Hepatocyte (in vitro differentiated cells): ENCODE measurements at regions not wholly inside any gene's neighbourhood (a gene's known extent, or its start where the extent isn't known, plus 50 kb on each side); places are given as distances from the start of the nearest gene placed in this dataset.

ENCODE experiments used
- DNase-seq: peaks from one replicate; pipeline ENCODE4 v3.0.0-alpha.2; 2016; ENCODE audit warnings: low spot score
- H2AFZ ChIP-seq: fragments of 200-600 bp; sonication (generic); 2 replicates; pipeline ENCODE4 v1.6.0; 2016; ENCODE audit warnings: antibody characterized with exemption, mild to moderate bottlenecking
- H3K27ac ChIP-seq: fragments of 200-600 bp; sonication (generic); 2 replicates; pipeline ENCODE4 v1.5.1; 2016; ENCODE audit warnings: mild to moderate bottlenecking
- H3K27me3 ChIP-seq: fragments of 200-600 bp; sonication (generic); 2 replicates; pipeline ENCODE4 v1.6.1; 2016
- H3K36me3 ChIP-seq: fragments of 200-600 bp; sonication (generic); replicated peaks from 2 replicates; pipeline ENCODE4 v1.5.1; 2016; ENCODE audit warnings: low read depth; ENCODE audit not compliant: insufficient read depth
- H3K4me1 ChIP-seq: fragments of 200-600 bp; sonication (generic); 2 replicates; pipeline ENCODE4 v1.5.1; 2016; ENCODE audit warnings: mild to moderate bottlenecking, moderate library complexity; ENCODE audit not compliant: insufficient read depth
- H3K4me2 ChIP-seq: fragments of 200-600 bp; sonication (generic); 2 replicates; pipeline ENCODE4 v1.6.0; 2016
- H3K4me3 ChIP-seq: fragments of 200-600 bp; sonication (generic); 2 replicates; pipeline ENCODE4 v1.5.1; 2016; ENCODE audit warnings: mild to moderate bottlenecking
- H3K79me2 ChIP-seq: fragments of 200-600 bp; sonication (generic); 2 replicates; pipeline ENCODE4 v1.6.0; 2017; ENCODE audit warnings: mild to moderate bottlenecking
- H3K9me2 ChIP-seq: fragments of 200-600 bp; sonication (generic); replicated peaks from 2 replicates; pipeline ENCODE4 v1.6.0; 2017; ENCODE audit warnings: mild to moderate bottlenecking; ENCODE audit not compliant: insufficient read depth
- H3K9me3 ChIP-seq: fragments of 200-600 bp; sonication (generic); 2 replicates; pipeline ENCODE4 v1.5.1; 2016; ENCODE audit warnings: low read depth, mild to moderate bottlenecking
- H4K20me1 ChIP-seq: fragments of 200-600 bp; sonication (generic); 2 replicates; pipeline ENCODE4 v1.6.0; 2016; ENCODE audit warnings: mild to moderate bottlenecking; ENCODE audit not compliant: insufficient read depth, poor library complexity, severe bottlenecking
- EZH2 ChIP-seq: fragments of 200-600 bp; sonication (generic); IDR thresholded peaks from 2 replicates; pipeline ENCODE4 v1.6.1; 2016; ENCODE audit warnings: antibody characterized with exemption, mild to moderate bottlenecking, borderline replicate concordance
- EZH2phosphoT487 ChIP-seq: fragments of 200-600 bp; sonication (generic); IDR thresholded peaks from one replicate; pipeline ENCODE4 v1.6.1; 2018; ENCODE audit warnings: antibody characterized with exemption, mild to moderate bottlenecking, low read depth, moderate library complexity; ENCODE audit not compliant: unreplicated experiment, severe bottlenecking
- WGBS: methylation state at CpG from one replicate; pipeline ENCODE4 v1.1.6; 2016; ENCODE audit warnings: low lambda C conversion rate; ENCODE audit errors: missing lambda C conversion rate; 5-methylcytosine and 5-hydroxymethylcytosine counted together
- TF ChIP-seq, protein P1 (sequence below): fragments of 200-600 bp; sonication (generic); IDR thresholded peaks from 2 replicates; pipeline ENCODE4 v1.5.1; 2016; ENCODE audit warnings: antibody characterized with exemption, mild to moderate bottlenecking; ENCODE audit not compliant: poor library complexity

DNA sequence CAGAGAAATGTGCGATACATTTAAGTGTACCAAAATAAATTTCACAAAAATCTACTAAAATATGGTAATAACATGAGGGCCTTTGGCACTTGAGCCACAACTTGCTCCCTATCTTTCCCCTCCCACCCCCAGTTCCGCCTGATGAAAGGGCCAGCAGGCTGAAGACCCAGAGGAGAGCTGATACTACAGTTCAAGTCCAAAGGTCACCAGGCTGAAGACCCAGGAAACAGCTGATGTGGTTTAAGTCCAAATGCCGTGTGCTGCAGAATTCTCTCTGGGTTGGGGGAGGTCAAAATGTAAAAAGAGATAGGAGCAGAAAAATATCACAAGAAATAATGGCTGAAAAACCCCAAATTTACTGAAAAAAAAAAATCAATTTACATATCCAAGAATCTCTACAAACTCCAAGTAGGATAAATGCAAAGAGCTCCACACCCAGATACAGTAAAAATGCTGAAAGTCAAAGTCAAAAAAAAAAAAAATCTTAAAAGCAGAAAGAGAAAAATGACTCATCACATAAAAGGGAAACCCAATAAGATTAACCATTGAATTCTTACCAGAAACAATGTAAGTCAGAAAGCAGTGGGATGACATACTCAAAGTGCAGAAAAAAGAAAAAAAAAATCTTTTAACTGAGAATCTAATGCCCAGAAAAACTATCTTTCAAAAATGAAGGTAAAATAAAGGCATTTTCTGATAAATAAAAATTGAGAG, 452.1 kb upstream of the ASIC2 start:
- no peaks in the 10 kb centered on the region for H3K36me3 ChIP-seq
- no peaks in the 10 kb centered on the region for H4K20me1 ChIP-seq
- TF ChIP-seq EZH2 (no peak), EZH2phosphoT487 (no peak)
- TF ChIP-seq, protein P1, sequence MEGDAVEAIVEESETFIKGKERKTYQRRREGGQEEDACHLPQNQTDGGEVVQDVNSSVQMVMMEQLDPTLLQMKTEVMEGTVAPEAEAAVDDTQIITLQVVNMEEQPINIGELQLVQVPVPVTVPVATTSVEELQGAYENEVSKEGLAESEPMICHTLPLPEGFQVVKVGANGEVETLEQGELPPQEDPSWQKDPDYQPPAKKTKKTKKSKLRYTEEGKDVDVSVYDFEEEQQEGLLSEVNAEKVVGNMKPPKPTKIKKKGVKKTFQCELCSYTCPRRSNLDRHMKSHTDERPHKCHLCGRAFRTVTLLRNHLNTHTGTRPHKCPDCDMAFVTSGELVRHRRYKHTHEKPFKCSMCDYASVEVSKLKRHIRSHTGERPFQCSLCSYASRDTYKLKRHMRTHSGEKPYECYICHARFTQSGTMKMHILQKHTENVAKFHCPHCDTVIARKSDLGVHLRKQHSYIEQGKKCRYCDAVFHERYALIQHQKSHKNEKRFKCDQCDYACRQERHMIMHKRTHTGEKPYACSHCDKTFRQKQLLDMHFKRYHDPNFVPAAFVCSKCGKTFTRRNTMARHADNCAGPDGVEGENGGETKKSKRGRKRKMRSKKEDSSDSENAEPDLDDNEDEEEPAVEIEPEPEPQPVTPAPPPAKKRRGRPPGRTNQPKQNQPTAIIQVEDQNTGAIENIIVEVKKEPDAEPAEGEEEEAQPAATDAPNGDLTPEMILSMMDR: no peak
- H3K9me2 ChIP-seq: no peaks in the 10 kb centered on the region
- no peaks in the 10 kb centered on the region for H3K9me3 ChIP-seq
- H3K27ac ChIP-seq: no peak overlapping the region
- H3K4me1 ChIP-seq: no peaks in the 10 kb centered on the region
- WGBS: 54% methylated on average over 3 of the region's 3 CpGs
- H2AFZ ChIP-seq: no peak overlapping the region
- H3K4me2 ChIP-seq: no peak overlapping the region
- DNase-seq: peak; percentile 29
- H3K4me3 ChIP-seq: no peak overlapping the region
- no peaks in the 10 kb centered on the region for H3K79me2 ChIP-seq
- H3K27me3 ChIP-seq: peaks cover 2% of the 10 kb centered on the region

DNA sequence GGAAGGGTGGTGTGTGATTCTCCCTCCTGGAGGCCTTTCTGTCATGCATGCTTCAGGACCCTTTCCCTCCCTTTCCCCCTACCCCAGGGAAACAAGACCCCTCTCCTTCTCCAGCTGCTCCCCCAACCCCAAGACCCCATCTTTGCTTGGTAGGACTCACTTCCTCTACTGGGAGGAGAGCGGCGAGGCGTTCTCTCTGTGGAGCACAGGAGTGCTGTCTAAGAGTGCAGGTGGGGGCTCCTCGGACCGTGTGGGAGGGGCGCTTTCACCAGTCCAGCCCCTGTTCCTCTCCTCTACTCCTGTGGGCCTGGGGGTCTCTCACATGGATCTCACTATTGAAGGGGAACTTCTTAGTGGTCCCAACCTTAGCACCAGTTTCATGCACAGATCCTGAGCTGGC, 456.1 kb upstream of the ASIC2 start:
- no peaks in the 10 kb centered on the region for H3K9me2 ChIP-seq

DNA sequence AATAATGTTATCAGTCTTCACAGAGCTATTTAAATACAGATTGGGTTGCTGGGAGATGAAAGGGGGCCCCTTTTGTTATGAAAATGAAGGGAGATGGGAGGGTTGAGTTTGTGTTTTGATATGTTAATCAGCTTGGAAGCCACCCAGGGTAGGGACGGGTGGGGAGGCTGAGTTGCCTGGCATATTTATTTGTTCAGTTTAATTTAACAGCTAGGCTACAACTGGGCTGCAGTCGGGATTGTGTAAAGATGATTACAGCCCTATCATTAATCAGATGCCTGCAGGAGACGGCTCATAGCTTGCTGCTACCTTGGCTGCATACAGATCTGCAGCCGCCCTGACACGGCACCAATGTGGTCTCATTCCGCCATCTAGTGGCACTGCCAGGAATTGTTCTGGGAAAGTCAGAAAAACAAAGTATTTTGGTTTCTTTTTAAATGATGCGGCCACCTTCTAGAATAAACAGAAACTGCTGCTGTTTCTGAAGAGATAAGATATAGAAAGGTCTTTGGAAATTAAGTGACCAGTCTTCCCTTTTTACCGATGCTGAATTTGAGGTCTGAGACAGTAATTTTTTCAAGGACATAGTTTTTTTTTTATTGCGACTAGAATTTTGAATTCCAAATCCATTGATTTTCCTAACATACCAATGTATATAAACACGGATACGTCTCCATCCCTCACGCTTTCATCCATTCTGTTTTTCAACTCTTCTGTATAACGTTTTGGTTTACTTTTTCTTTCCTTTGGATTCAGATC, 458.0 kb upstream of the ASIC2 start:
- TF ChIP-seq EZH2: no peak
- TF ChIP-seq EZH2phosphoT487: no peak
- TF ChIP-seq, protein P1: peak; percentile 96
- no peaks in the 10 kb centered on the region for H4K20me1 ChIP-seq
- H3K27ac ChIP-seq: no peak overlapping the region
- no peak overlapping the region for H3K4me3 ChIP-seq
- no peaks in the 10 kb centered on the region for H3K9me3 ChIP-seq
- peaks cover 4% of the 10 kb centered on the region for H3K4me1 ChIP-seq
- 6% methylated on average over 13 of the region's 13 CpGs for WGBS
- H3K4me2 ChIP-seq: peak overlapping the region; percentile 73
- no peak overlapping the region for H2AFZ ChIP-seq
- no peaks in the 10 kb centered on the region for H3K36me3 ChIP-seq
- H3K9me2 ChIP-seq: no peaks in the 10 kb centered on the region
- H3K79me2 ChIP-seq: no peaks in the 10 kb centered on the region
- H3K27me3 ChIP-seq: peaks cover 22% of the 10 kb centered on the region
- peak; percentile 80 for DNase-seq

More for the DNA sequence above, 456.1 kb upstream of the ASIC2 start:
- DNase-seq: no peak
- no peaks in the 10 kb centered on the region for H3K36me3 ChIP-seq
- H2AFZ ChIP-seq: no peak overlapping the region
- 81% methylated on average over 6 of the region's 6 CpGs for WGBS
- TF ChIP-seq EZH2phosphoT487 (no peak), EZH2 (no peak)
- TF ChIP-seq, protein P1: no peak
- H3K79me2 ChIP-seq: no peaks in the 10 kb centered on the region
- peaks cover 4% of the 10 kb centered on the region for H3K4me1 ChIP-seq
- H3K4me2 ChIP-seq: no peak overlapping the region
- H4K20me1 ChIP-seq: no peaks in the 10 kb centered on the region
- no peak overlapping the region for H3K27ac ChIP-seq
- peaks cover 22% of the 10 kb centered on the region for H3K27me3 ChIP-seq
- no peak overlapping the region for H3K4me3 ChIP-seq
- H3K9me3 ChIP-seq: no peaks in the 10 kb centered on the region
